Activated T-cell treated with anti-CD3 and anti-CD28 coated beads, Interleukin-2, amount 50 U/mL, for 1 hour (primary cell): ENCODE measurements at regions not wholly inside any gene's neighbourhood (a gene's known extent, or its start where the extent isn't known, plus 50 kb on each side); places are given as distances from the start of the nearest gene placed in this dataset.
"Not testable (repeated sequence)": the region's sequence is repeated elsewhere in the genome, so short reads cannot be mapped to it uniquely, and the experiment has no call there.

ENCODE experiments used
- DNase-seq: peaks from one replicate; pipeline ENCODE4 v3.0.0-alpha.2; 2020

DNA sequence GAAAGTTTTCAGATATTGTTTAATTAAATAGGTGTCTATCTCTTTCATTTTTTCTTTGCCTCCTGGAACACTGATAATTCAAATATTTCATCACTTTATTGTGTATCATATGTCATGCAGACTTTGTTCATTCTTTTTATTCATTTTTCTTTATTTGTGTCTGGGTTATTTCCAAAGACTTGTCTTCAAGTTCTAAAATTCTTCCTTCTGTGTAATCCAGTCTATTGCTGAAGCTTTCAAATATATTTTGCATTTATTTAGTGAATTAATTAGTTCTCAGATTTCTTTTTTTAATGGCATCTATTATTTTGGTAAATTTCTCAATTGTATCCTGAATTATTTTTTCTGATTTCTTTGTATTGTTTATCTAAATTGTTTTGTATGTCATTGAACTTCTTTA is 70.1 kb downstream of the ZNF330 start:
- DNase-seq = no peak

DNA sequence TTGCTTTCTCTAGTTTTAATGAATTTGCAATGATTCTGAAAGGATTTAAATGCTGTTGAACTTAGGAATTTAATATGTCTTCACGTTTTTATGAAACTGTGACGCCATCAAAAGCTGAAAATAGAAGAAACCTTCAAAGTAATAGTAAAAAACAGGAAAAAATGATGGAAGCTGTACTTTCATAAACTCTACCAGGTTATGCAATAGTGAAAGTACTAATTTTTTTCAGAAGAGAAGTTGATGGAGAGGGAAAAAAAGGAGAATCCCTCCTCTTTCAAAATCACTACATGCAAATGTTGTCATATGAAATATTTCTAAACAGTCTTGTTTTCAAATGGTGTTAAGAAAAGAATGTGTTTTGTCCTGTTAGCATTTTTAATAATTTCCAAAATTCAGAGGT is 73.6 kb downstream of the ZNF330 start:
- no peak for DNase-seq

DNA sequence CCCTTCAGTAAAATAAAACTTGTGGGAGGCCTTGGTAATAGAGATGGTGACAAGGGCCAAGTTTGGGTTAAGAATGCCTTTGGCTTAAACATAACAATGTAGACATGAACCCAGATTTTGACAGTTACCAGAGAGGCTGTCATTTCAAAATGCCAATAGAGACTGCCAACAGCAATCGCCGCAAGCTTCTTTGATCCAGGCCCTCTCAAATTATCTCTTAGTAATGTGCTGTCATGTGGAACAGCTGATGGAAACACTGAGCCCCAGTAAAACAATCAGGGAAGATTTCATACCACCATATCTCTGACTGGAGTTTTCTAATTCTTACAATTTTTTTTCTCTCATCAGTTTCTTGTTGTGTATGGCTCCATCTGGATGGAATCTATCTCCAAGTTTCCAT is 80.5 kb downstream of the ZNF330 start:
- no peak for DNase-seq

DNA sequence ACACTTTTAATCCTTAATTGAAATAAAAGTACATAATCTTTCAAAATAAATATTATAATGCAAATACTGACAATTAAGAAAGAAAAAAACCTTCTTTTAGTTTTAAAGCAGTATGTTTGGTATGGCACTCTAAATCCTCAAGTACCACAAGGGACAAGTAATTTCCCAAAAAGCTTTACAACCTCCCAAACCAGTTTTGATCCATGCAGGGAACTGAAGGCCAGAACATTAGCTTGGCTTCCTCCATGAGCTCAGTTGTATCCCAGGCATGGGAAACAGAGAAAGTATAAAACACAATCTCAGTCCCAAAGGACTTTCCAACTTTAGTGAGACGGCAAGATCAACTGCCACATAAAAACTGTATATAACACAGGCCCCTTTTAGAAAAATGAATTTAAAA is 82.2 kb downstream of the ZNF330 start:
- no peak for DNase-seq

DNA sequence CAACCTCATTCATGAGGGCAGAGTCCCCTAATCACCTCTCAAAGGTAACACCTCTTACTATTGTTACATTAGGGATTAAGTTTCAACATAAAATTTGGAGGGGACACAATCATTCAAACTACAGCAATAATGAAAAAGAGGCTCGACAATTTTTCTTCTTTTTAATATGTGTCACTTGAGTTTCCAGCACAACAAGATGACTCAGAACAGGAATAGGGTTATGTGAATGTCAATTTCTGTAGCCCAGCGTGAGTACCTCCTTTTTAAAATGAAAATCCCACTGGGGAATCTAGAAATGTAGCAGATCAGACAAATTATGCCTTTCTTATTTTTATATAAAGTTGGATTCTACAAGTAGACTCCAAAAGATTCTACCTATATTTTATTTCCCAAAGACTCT is 83.7 kb downstream of the ZNF330 start:
- DNase-seq = no peak

DNA sequence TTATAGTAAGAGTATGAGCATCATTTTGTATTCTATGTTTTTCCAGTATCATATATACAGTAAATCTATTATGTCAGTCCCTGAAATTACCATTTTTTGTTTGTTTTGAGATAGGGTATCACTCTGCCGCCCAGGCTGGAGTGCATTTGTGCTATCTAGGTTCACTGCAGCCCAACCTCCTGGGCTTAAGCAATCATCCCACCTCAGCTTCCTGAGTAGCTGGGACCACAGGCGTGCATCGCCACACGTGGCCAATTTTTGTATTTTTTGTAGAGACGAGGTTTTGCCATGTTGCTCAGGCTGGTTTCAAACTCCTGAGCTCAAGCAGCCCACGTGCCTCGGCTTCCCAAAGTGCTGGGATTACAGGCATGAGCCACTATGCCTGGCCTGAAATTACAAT is 85.6 kb downstream of the ZNF330 start:
- no peak for DNase-seq

DNA sequence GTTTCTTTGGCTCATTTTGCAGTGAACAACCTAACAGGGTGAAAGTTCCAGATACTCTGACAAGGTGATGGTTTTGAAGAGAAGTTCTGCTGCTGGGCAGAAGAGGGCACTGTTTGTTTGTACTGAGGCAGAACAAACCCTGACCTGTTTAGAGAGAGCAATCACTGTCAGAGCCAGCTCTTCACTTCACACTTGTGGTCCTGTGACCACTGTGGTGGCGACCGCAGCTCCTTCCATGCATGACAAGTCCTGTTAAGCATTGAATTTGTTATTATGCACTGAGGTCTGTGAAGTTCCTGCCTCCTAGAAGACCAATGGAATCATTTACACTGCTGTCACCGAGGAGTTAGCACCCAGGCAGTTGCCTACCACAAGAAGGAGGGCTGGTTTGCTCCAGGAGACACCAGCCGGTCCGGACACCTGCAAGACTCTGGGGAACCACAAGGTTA is 86.6 kb downstream of the ZNF330 start:
- DNase-seq = peak; percentile 47

DNA sequence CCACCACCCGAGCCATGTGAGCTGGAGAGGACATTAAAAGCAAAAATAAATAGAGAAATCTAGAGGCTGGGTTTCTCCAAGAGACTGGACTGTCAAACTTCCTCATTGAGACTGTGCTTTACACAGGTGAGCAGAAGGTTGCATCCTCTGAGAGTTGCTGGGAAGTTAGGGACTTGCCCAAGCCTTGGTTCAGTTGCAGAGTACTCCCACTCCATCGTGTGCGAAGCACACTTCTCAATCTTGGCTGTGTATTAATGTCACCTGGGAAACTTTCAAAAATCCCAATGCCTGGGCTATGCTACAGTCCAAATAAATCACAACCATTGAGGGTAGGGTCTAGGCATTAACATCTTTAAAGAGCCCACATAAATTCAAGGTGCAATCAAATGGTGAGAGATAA is 89.2 kb downstream of the ZNF330 start:
- no peak for DNase-seq

DNA sequence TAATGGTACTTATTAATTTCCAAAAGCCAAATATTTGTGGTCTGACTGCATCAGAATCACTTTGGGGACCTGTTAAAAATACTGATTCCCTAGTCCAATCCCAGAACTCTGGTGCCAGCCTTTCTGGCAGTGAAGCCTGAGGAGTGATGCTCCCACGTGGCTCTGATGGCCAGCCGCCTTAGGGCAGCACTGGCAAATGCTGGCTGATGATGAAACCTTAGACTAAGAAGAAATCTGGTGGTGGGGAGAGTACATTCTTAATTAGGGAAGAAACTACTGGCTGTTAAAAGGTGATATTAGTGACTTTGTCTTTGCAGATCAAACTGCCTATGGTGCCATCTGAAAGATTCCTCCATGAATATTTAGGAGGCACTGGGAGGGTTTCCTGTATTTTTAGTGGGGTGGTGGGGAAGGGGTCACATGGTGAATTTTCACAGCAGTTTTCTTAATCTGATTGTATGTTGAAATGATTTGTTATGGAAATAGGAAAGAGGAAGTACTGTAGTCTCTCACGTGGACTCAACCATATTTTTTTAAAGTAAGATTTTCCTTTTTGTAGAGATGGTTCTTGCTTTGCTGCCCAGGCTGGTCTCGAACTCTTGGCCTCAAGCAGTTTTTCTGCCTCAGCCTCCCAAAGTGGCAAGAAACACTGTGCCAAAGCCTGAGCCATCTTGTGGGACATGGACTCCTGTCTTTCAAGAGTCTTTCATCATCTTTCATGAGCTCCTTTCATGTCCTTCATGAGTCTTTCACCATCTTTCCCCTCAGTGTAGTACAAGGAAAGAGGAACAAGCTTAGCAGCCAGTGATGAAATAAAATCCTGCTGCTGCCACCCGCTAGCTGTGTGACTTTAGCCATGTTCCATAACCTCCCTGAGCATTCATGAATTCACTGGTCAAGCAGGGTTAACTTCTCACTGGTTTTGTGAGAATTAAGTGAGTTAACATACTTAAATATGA is 90.8 kb downstream of the ZNF330 start:
- no peak for DNase-seq

DNA sequence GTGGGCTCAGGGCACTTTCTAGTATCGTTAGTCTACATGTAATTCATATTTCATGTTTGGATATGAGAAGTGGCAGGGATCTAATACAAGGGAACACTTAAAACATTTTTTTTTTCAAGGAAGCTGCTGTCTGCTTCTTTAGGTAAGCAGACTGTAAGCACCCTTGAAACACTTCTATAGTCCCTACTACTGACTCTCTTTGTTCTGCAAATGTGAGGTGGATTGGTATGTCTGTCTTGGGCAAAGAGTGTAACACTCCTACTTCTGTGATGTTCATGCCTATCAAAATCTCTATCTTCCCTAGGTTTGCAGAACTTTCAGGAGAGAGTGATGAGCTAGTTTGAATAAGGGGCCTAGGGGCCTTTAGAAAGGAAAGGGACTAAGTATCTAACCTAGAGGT is 93.9 kb downstream of the ZNF330 start:
- DNase-seq = no peak

DNA sequence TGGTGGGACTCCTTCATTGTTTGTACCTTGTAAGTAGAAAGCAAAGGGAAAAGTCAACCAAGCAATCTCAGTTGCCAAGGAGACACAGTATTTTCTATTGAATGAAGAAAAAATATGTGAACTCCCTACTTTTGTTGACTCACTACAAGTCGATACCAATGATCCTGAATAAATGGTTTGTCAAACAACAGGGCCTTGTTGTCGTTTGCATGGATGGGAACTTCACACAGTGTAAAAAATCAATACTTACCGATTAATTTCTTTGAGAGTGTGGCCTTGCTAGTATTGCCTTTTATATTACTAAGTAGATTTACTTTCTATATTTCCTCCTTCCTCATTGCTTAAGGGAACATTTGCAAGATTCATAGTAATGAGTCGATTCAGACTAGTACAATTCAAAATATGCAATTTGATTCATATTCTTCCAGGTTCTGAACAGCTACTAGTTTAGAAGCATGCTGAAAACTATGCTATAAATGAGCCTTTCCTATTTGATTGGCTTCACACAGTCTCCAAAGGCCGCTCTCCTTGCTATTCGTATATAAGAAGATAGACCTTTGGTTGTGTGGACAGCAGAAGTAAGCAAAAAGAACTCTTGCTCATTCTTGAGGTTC is 108.0 kb downstream of the ZNF330 start:
- DNase-seq = no peak

DNA sequence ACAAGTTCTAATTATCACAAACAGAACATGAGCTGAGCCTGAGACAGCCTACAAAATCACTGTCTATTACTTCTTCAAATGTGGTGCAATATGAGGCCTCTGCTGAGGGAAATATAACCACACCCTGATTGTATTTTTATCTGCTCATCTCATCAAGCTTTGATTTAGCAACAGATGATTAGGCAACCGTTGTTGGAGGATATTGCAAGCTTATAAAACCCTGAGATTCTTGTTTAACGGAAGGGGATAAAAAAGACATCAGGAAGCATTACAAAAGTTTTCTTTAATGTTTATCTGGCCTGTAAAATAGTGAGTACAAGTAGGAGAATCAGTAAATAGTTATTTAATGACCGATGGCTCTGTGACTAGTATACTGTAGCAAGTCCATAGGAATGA is 108.5 kb downstream of the ZNF330 start:
- no peak for DNase-seq

DNA sequence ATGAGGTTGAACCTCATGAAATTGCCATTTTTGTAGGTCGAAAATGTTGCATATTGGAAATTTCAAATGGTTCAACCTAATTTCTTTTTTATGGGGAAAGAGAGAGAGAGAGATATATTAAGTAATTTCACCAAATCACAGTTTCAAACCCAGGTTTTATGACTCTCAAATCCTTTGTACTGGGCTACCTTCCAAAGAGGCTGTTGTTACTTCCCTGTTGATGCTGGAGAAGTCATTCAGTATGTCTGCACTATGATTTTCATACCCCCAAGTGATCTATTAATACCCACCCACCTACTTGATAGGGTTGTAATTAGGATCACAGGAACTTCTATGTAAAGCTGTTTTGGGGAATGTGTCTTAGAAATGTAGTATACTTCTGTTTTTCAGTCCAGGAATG is 109.9 kb downstream of the ZNF330 start:
- DNase-seq = no peak

DNA sequence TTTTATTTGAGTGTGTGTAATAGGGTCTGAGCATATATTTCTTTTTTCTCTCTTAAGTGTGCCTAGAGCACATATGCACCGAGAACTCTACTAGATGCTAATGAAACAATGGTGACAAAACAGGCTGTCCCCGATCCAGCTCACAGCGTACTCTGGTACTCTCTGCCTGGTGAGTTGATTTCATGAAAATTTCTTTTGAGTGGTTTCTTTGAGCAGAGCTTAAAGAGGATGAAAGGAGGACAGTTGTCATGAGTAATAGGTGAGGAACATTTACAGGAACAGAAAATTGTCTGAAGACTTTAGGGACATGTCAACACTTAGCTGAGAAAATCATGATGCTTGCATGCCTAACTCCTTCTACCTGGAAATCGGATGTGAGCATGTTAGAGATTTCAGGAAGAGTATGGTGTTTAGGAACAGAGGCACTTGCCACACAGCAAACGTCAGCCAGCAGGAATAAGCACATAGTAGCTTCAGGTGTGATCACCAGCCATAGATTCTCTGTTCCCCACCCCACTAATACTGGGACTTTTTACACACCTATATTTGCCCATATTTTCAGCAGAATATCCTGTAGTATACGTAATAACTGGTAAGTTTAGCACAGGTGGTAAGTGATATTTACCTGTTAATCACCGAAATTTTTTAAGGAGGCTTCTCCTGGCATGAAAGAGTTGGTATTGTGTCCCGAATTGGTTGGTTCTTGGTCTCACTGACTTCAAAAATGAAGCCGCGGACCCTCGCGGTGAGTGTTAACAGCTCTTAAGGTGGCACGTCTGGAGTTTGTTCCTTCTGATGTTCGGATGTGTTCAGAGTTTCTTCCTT is 111.1 kb downstream of the ZNF330 start:
- DNase-seq = no peak

DNA sequence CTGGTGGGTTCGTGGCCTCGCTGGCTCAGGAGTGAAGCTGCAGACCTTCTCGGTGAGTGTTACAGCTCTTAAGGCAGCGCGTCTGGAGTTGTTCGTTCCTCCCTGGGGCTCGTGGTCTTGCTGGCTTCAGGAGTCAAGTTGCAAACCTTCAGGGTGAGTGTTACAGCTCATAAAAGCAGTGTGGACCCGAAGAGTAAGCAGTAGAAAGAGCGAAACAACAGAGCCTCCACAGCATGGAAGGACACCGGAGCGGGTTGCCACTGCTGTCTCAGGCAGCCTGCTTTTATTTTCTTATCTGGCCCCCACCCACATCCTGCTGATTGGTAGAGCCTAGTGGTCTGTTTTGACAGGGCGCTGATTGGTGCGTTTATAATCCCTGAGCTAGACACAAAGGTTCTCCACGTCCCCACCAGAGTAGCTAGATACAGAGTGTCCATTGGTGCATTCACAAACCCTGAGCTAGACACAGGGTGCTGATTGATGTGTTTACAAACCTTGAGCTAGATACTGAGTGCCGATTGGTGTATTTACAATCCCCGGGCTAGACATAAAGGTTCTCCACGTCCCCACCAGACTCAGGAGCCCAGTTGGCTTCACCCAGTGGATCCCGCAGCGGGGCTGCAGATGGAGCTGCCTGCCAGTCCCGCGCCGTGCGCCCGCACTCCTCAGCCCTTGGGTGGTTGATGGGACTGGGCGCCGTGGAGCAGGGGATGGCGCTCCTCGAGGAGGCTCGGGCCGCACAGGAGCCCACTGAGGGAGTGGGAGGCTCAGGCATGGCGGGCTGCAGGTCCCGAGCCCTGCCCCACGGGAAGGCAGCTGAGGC is 111.9 kb downstream of the ZNF330 start:
- not testable (repeated sequence) for DNase-seq

DNA sequence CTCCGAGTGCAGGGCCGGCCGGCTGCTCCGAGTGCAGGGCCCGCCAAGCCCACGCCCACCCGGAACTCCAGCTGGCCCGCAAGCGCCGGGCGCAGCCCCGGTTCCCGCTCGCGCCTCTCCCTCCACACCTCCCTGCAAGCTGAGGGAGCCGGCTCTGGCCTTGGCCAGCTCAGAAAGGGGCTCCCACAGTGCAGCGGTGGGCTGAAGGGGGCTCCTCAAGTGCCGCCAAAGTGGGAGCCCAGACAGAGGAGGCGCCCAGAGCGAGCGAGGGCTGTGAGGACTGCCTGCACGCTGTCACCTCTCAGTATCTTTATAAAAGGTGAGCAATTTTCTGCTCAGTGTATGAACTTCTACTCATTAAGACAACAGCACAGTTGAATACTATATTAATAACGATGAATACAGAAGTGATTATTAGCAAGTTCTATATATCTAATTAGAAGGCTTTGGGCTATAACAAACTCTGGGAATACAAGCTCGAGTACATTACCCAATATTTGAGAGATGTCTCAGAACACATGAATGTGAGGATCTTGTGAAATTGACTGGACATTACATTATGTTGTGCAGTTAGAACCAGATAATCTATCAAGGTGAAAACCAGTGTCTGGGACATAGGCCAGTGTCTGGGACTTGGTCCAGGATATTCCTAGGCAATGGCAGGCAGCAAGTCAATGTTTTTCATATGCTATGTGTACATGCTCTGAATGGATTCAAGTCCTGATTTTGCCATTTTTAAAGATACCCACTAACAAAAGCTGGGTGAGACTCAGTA is 112.9 kb downstream of the ZNF330 start:
- DNase-seq = not testable (repeated sequence)

DNA sequence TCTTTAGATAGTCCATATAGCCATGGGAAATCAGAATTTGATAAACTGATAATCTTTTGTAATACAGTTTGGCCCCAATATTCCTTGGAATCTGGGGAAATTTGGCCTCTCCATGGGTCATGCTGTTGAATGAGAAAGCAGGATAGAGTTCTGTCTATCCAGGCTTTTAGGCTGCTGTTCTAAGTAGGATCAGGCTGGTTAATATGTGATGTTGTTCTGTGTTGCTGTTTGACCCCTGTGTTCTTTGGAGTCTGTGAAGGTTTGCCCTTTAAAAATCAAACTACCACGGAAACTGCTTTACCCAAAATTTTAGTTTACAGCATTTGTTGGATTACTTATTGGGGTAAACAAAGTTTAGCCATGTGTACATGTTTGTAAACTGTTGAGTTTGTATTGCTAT is 114.5 kb downstream of the ZNF330 start:
- no peak for DNase-seq

DNA sequence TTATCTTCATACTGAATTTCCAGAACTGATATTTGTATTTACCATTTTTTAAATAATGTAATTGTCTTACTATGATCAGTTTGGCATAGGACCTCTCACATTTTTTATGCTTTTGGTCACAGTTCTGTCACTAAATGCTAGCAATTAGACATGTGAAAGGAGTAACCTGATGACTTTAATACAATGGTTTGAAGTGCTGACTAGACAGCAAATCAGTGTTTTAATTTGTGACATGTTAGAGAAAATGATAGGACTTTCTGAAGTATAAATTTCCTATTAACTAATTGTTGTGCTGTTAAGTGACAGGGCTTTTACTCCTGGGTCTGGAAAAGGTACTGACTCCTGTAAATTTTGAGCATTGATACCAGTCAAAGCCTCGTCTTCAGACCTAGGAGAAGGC is 117.5 kb downstream of the ZNF330 start:
- no peak for DNase-seq

DNA sequence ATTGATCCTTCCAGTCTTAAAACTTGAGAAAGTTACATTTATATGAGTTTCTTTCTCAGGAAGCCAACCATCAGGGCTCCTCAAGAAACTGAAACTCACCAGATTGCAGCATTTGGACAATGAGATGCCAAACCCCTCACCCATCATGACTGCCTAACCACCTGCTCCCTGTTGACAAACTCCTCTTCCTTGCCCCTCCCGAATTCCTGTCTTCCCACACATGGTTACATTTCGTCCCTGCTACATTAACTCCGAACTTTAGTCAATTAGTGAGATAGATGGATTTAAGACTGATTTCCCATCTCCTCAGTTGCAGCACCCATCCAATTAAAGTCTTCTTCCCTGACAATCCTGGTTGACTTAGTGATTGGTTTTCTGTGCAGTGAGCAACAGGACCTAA is 118.7 kb downstream of the ZNF330 start:
- DNase-seq = no peak

DNA sequence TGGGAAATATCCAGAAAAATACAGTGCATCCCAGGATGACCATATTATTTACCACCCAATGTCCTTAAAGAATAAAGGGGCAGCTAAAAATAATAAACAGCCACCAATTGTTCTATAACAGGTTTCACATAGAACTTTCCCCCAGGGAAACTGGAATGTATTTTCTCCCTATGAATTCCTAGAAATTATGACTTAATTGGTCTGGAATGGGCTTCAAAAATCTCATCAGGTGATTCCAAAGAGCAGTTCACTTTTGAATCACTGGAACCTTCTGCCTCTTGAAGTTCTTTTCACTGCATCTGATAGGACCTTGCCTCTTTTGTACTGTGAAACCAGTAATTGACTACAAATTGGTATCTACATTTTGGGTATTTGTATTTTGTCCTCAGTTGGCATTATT is 119.3 kb downstream of the ZNF330 start:
- no peak for DNase-seq

DNA sequence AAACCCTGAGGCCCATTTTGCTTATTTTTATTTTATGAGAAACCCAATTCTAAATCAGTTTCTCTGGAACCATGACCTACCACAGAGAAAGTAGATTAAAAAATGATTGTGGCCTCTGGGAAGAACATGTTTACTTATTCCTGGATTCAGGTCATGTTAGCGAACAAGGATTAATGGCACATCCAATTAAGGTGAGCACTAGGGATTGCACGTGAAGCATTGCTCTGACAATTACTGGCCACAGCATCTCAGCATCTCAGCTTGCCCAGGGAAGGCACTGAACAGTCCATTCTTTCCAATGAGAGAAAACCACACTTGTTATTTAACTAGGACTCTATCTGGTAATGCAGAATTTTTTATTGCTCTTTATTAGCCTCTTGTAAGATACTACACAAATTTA is 119.8 kb downstream of the ZNF330 start:
- DNase-seq = no peak

DNA sequence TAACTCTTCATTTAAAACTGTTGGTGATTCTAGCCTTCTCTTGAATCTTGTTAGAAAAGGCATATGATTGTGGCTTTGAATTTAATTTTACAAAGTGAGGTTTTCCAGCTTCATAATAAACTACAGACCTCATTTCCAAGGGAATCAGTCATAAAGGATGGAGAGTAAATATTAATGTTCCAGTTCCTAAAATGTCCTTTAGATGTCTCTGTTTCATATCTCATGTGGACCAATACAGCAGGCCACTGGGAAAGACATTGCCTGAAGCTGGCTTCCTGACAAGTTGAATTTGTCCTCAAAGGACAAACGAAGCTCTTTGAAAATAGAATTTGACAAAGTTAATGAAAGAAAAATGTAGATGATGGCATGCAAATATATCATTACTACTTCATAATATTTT is 125.4 kb downstream of the ZNF330 start:
- DNase-seq = no peak
